ENCODE measurements at regions not wholly inside any gene's neighbourhood (a gene's known extent, or its start where the extent isn't known, plus 50 kb on each side); places are given as distances from the start of the nearest gene placed in this dataset.

DNA sequence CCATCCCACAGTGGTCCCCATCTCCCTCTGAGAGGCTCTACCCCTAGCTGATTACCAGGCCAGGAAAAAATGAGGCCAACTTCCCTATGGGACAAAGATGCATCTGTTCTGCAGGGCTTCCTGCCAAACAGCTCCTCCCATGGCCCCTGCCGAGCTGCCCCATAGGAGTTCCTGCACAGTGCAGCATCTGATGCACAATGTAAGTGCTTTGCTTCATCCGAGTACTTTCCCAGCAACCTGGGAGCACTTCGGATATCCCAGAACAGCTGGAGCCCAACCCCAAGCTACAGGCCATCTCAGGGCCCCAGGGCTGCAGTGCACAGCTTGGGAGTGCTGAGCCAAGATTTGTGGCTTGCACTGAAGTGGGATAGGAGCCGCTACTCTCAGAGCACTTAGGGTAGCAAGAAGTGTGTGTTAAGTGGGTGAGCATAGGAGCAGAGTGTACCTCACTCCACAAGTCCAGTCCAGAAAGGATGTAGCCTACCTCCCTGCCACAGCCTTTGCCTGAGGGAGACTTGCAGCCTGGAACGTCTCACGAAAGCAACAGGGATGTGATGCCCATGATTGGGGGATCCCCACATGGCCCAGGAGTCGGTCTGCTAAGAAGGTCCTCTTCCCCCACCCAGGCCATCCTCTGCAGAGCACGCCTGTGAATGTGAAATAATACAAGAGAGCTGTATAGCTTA lies 209.6 kb upstream of the VWC2 start:
- no peak for DNase-seq (ENCODE audit: low spot score in 2 of 2, unreplicated experiment in 2 of 2)
- H3K27ac Mint-ChIP-seq, result no peak overlapping the region
- H3K27me3 Mint-ChIP-seq (ENCODE audit: low read depth), result no peaks in the 10 kb centered on the region
- H3K36me3 Mint-ChIP-seq, result no peaks in the 10 kb centered on the region
- no peaks in the 10 kb centered on the region for H3K4me1 Mint-ChIP-seq
- no peak for TF ChIP-seq CTCF (IDR thresholded peaks at IDR 0.05; ENCODE audit: unreplicated experiment)
- no peak overlapping the region for H3K4me3 Mint-ChIP-seq
- H3K9me3 Mint-ChIP-seq, result peaks cover 45% of the 10 kb centered on the region

DNA sequence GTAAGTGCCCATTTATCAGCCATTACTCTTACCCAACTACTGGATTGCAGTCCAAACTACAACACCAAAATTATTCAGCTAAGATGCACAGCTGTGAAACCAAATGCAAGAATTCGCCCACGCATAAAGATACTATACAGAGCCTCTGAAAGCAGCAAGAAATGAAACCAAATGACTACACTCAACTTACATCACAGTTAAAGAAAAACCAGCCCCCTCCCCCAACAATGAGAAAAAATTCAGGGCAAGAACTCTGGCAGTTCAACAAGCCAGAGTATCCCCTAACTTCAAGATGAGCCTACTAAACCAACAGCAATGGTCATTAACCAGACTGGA lies 209.1 kb upstream of the VWC2 start:
- H3K4me1 Mint-ChIP-seq, result no peaks in the 10 kb centered on the region
- no peak for TF ChIP-seq CTCF (IDR thresholded peaks at IDR 0.05; ENCODE audit: unreplicated experiment)

DNA sequence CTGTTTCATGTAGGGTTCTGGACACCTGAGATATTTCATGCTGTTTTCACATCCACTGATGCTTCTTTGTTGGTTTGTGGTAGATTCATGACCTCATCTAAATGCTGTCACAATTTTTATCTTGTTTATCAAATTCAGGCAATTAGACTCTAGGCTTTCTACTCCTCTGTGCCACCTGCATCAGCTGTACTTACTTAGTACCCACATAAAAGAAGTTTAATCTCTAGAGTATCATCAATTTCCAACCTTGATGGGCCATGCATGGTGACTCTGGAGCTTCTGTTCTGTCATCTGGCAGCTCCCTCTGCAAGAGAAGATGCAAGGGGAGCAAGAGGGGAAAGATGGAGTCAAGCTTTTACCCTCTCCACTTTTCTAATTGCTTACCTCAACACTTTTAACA lies 195.9 kb upstream of the VWC2 start:
- no peak overlapping the region for H3K27ac Mint-ChIP-seq
- peaks cover 5% of the 10 kb centered on the region for H3K9me3 Mint-ChIP-seq
- no peak overlapping the region for H3K4me3 Mint-ChIP-seq
- no peaks in the 10 kb centered on the region for H3K27me3 Mint-ChIP-seq (ENCODE audit: low read depth)
- no peak for TF ChIP-seq CTCF (IDR thresholded peaks at IDR 0.05; ENCODE audit: unreplicated experiment)
- no peaks in the 10 kb centered on the region for H3K36me3 Mint-ChIP-seq
- peaks cover 7% of the 10 kb centered on the region for H3K4me1 Mint-ChIP-seq
- no peak for DNase-seq (ENCODE audit: low spot score in 2 of 2, unreplicated experiment in 2 of 2)

More for the DNA sequence above, 209.1 kb upstream of the VWC2 start:
- Mint-ChIP-seq H3K27ac (no peak overlapping the region), H3K4me3 (no peak overlapping the region), H3K9me3 (peaks cover 41% of the 10 kb centered on the region), H3K27me3 (ENCODE audit: low read depth) (no peaks in the 10 kb centered on the region), H3K36me3 (no peaks in the 10 kb centered on the region)
- DNase-seq (ENCODE audit: low spot score in 2 of 2, unreplicated experiment in 2 of 2), result no peak

DNA sequence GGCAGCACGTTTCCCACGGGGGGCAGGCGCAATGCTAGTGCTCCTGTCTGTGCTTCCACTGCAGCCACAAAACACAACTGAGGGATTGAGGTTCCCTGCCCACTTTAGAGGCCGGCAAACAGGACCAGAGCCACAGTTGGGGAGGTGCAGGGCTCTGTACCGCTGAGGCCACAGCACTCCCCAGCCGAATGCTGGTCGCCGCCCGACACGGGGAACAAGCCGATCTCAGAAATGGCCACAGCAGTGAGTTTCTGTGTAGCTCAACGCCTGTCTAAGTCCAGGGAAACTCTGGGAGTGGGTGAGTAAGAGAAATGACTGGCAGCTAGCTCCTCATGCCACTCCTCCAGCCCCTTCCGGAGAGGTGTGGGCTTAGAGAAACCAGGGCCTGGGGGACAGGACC lies 194.0 kb upstream of the VWC2 start:
- no peak overlapping the region for H3K27ac Mint-ChIP-seq
- no peak overlapping the region for H3K4me3 Mint-ChIP-seq
- no peaks in the 10 kb centered on the region for H3K36me3 Mint-ChIP-seq
- DNase-seq (ENCODE audit: low spot score in 2 of 2, unreplicated experiment in 2 of 2), result no peak
- H3K4me1 Mint-ChIP-seq, result peaks cover 7% of the 10 kb centered on the region
- no peaks in the 10 kb centered on the region for H3K27me3 Mint-ChIP-seq (ENCODE audit: low read depth)
- no peaks in the 10 kb centered on the region for H3K9me3 Mint-ChIP-seq
- TF ChIP-seq CTCF (IDR thresholded peaks at IDR 0.05; ENCODE audit: unreplicated experiment), result no peak

- Mint-ChIP-seq H3K27me3 (ENCODE audit: low read depth) (no peaks in the 10 kb centered on the region), H3K27ac (no peak overlapping the region), H3K36me3 (no peaks in the 10 kb centered on the region), H3K4me1 (peaks cover 7% of the 10 kb centered on the region), H3K4me3 (no peak overlapping the region), H3K9me3 (no peaks in the 10 kb centered on the region)
- no peak for DNase-seq (ENCODE audit: low spot score in 2 of 2, unreplicated experiment in 2 of 2)
- TF ChIP-seq CTCF (IDR thresholded peaks at IDR 0.05; ENCODE audit: unreplicated experiment), result no peak
Observed at GRCh38 chr7:49580000-49580399, 193.4 kb upstream of the VWC2 start.

DNA sequence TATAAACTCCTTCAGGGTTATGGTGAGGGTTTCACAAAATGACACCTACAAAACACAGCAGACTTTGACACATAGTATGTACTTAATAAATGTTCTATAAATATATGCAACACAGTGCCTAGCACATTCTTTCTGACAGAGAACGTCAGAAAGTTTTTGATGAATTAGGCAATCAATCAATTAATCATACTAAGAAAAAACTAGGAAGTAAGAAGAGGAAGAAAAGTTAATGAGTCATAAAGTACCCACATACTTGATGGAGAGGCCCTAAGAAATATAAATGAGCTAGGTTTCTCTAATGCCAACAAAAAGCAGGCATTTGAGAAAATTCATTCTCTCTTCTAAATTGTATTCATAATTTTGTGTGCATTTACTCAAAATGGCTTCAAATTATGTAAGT lies 192.7 kb upstream of the VWC2 start:
- Mint-ChIP-seq H3K4me1 (peaks cover 7% of the 10 kb centered on the region), H3K27me3 (ENCODE audit: low read depth) (no peaks in the 10 kb centered on the region), H3K4me3 (no peak overlapping the region), H3K36me3 (no peaks in the 10 kb centered on the region), H3K9me3 (no peaks in the 10 kb centered on the region), H3K27ac (no peak overlapping the region)
- DNase-seq (ENCODE audit: low spot score in 2 of 2, unreplicated experiment in 2 of 2), result no peak
- TF ChIP-seq CTCF (IDR thresholded peaks at IDR 0.05; ENCODE audit: unreplicated experiment), result no peak

Data from mesothelial cell of epicardium (in vitro differentiated cells).